ENCODE measurements at regions not wholly inside any gene's neighbourhood (a gene's known extent, or its start where the extent isn't known, plus 50 kb on each side); places are given as distances from the start of the nearest gene placed in this dataset.

DNA sequence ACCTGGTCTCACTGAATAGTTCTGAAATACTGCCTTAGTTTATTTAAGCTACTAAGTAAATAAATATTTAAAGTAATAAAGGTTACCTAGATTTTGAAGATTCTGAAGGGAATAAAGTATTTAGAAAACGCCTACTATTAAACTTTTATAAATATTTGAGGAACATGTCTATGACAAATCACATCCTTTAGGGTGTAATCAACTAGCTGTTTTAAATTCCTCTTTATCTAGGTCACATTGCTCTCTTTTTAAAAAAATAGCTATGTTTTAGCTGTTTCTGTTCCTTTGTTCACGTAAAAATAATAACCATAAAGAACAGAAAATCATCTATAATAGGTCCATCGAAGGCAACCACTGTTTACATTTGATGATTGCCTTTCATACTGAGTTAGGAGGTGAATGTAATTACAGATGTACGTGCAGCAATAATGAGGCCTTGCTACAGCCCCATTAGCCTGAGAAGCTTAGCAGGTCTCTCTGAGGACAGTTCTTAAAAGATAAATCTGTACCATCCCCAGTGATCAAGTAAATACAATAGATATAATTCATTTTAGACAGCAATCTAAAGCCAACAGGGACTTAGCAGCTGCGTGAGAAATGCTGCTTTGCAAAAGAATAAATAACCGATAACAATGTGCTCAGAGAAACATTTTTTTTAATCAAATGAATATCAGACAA, 449.5 kb downstream of the LIG4 start:
- TF ChIP-seq, protein P1, sequence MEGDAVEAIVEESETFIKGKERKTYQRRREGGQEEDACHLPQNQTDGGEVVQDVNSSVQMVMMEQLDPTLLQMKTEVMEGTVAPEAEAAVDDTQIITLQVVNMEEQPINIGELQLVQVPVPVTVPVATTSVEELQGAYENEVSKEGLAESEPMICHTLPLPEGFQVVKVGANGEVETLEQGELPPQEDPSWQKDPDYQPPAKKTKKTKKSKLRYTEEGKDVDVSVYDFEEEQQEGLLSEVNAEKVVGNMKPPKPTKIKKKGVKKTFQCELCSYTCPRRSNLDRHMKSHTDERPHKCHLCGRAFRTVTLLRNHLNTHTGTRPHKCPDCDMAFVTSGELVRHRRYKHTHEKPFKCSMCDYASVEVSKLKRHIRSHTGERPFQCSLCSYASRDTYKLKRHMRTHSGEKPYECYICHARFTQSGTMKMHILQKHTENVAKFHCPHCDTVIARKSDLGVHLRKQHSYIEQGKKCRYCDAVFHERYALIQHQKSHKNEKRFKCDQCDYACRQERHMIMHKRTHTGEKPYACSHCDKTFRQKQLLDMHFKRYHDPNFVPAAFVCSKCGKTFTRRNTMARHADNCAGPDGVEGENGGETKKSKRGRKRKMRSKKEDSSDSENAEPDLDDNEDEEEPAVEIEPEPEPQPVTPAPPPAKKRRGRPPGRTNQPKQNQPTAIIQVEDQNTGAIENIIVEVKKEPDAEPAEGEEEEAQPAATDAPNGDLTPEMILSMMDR (conservative IDR thresholded peaks at IDR 0.05; ENCODE audit: low read length) = no peak
- no peak for TF ChIP-seq EZH2phosphoT487 (IDR thresholded peaks at IDR 0.05; ENCODE audit: borderline replicate concordance)
